Inferior parietal cortex (tissue), 1 donor: ENCODE measurements at regions not wholly inside any gene's neighbourhood (a gene's known extent, or its start where the extent isn't known, plus 50 kb on each side); places are given as distances from the start of the nearest gene placed in this dataset.

ENCODE experiments used
- DNase-seq: peaks from one replicate; pipeline ENCODE4 v3.0.0-alpha.2; 2016; ENCODE audit errors: extremely low spot score

GRCh38 chr20:57056651-57057050 lies 209.8 kb downstream of the BMP7 start:
- DNase-seq = no peak

GRCh38 chr20:57059055-57059596 lies 207.3 kb downstream of the BMP7 start:
- DNase-seq = no peak

- DNase-seq = no peak
Observed at GRCh38 chr20:57060407-57061050, 205.9 kb downstream of the BMP7 start.

GRCh38 chr20:57061051-57061900 lies 205.2 kb downstream of the BMP7 start:
- DNase-seq = peak; percentile 15

- DNase-seq = no peak
Observed at GRCh38 chr20:57062241-57062640, 204.2 kb downstream of the BMP7 start.

- DNase-seq = no peak
Observed at GRCh38 chr20:57062696-57063270, 203.7 kb downstream of the BMP7 start.

GRCh38 chr20:57064836-57065235 lies 201.6 kb downstream of the BMP7 start:
- DNase-seq = no peak

GRCh38 chr20:57065646-57066045 lies 200.8 kb downstream of the BMP7 start:
- no peak for DNase-seq

GRCh38 chr20:57066126-57066900 lies 200.1 kb downstream of the BMP7 start:
- no peak for DNase-seq

GRCh38 chr20:57069442-57069841 lies 197.0 kb downstream of the BMP7 start:
- no peak for DNase-seq

- DNase-seq = no peak
Observed at GRCh38 chr20:57070296-57070695, 196.1 kb downstream of the BMP7 start.

GRCh38 chr20:57071283-57071731 lies 195.1 kb downstream of the BMP7 start:
- DNase-seq = no peak

- no peak for DNase-seq
Observed at GRCh38 chr20:57071954-57072583, 194.4 kb downstream of the BMP7 start.

- DNase-seq = no peak
Observed at GRCh38 chr20:57073402-57073801, 193.0 kb downstream of the BMP7 start.

- no peak for DNase-seq
Observed at GRCh38 chr20:57074386-57074785, 192.1 kb downstream of the BMP7 start.

- no peak for DNase-seq
Observed at GRCh38 chr20:57075181-57075580, 191.3 kb downstream of the BMP7 start.

- DNase-seq = no peak
Observed at GRCh38 chr20:57075603-57076002, 190.8 kb downstream of the BMP7 start.

GRCh38 chr20:57076152-57076652 lies 190.2 kb downstream of the BMP7 start:
- DNase-seq = no peak

- no peak for DNase-seq
Observed at GRCh38 chr20:57076951-57077350, 189.5 kb downstream of the BMP7 start.

GRCh38 chr20:57078116-57078515 lies 188.3 kb downstream of the BMP7 start:
- no peak for DNase-seq
